NCI-H748 (cell line): ENCODE measurements at regions not wholly inside any gene's neighbourhood (a gene's known extent, or its start where the extent isn't known, plus 50 kb on each side); places are given as distances from the start of the nearest gene placed in this dataset.
A peak's percentile ranks its signal among the peaks of the same experiment; 100 is the strongest.
"Not testable (repeated sequence)": the region's sequence is repeated elsewhere in the genome, so short reads cannot be mapped to it uniquely, and the experiment has no call there.

ENCODE experiments used
- DNase-seq: peaks from one replicate; lab custom pipeline; 2025; ENCODE audit not compliant: unreplicated experiment; lab: John Stamatoyannopoulos, UW

DNA sequence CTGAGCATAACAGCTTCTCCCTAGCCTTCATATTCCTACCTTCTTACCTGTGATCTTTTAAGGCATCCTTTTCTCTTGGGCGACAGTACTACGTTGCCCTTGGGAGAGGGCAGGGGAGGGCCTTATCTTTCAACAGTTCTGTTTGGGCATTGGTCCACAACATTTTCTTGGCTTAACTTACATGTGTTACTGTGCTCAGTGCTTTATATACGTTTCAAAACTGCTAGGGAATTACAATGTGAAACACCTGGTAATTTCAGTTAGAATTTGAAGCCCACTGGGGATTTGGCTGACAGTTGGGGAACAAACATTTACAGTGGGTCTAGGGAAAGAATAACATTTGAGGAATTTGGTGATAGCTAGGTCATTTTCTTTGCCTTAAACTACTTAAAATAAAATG lies 667.1 kb downstream of the PRIM2 start:
- DNase-seq: not testable (repeated sequence)

DNA sequence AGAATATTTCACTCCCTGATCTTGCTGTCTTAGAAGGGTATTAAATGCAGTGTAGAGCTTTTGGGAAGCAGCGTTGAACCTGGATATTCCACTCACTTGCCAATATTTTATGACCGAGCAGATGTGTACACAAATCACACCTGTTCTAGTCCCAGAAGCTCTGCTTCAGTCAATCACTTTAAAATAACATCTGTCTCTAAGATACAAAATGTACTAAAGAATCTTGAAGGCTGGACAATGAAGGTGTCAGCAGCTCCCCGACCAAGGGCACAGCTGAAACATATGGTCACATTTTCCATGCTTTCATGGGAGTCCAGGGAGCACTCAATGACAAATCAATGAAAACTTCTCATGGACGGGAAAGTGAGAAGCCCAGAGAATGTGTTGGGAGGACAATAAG lies 668.3 kb downstream of the PRIM2 start:
- peak; percentile 72 for DNase-seq

DNA sequence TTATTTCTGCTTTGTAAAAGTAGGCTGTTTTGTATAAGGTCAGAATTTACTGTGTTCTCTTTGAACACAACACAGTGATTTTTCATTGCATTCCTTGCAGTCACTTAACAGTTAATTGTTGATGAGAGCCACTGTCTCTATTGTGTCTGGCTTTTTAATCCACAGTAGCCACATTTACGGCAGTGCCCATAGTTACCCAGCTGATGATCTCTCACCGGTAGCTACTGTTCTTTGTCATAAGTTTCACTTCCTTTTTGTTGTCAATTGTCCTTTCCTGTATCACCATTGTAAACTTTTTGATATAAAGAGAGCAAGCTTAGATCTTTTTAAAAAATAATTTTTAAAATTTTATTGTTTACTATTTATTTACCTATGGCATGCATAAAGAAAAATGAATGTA lies 669.2 kb downstream of the PRIM2 start:
- peak; percentile 38 for DNase-seq

DNA sequence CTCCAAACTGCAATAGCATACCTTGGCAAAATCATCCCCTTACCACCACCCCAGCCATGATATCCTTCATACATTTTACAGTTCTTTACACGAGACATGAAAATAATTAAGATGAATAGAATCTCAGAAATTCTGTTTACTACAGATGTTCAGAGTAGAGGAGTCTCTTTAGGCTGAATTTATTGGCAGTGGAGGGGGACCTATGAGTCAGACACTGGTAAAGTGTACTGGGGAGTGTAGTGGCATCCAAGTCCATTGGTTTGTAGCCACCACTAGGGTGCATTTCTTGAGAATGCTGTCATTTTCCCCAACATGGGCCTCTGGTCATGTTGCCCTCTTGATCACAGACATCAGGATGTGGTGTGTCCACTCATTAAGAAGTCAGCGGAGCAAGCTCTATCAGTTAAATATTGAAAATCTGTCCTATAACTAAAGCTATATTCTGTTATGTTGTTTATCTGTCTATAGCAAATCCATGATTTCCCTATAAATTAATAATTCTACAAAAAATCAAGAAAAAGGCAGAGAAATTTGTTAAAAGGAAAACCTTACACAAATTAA lies 672.2 kb downstream of the PRIM2 start:
- DNase-seq: not testable (repeated sequence)

DNA sequence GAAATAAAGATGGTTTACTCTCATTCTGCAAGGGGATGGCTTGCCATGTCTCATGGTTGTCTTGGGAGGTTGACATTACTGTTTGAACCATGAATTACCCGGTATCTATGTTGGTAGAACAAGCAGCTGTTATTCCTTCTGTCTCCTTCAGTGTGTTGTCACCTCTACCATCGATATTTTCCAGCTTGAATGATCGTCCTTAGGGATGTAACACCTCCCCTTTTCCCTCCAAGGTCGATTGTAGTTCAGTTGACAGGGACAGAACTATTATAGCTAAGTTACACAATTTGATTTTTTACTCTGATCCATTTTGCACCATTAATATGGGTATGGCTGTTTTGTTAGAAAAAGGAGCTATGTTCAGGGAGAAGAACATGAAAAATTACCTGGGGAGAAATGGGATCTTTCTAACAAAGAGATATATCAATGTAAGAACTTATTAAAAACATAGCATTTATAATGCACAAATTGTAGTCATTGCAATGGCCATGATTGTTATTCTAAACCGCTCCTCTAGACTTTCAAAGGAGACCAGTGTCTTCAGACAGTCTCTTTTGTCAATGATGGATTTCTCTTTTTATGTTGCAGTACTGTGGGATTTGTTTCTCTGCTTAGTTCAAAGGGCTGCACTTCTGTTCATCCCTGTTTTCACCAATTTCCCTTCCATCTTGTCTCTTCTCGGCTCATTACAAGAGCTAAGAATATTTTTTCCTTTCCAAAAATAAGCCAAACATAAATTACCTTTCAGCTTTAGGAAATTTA lies 681.6 kb downstream of the PRIM2 start:
- DNase-seq: not testable (repeated sequence)

DNA sequence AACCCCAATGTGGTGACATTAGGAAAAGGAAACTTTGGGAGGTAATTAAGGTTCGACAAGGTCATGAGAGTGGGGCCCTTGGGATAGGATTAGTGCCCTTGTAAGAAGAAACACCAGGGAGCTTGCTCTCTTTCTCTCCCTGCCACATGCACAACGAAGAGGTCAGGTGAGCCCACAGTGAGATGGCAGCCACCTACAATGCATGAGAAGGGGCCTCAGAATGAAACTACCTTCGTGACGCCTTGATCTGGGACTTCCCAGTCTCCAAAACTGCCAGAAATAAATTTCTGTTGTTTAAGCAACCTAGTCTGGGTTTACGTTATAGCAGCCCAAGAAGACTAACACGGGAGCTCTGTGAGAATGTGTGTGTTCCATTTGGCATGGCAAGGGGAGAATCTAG lies 682.8 kb downstream of the PRIM2 start:
- DNase-seq: not testable (repeated sequence)

DNA sequence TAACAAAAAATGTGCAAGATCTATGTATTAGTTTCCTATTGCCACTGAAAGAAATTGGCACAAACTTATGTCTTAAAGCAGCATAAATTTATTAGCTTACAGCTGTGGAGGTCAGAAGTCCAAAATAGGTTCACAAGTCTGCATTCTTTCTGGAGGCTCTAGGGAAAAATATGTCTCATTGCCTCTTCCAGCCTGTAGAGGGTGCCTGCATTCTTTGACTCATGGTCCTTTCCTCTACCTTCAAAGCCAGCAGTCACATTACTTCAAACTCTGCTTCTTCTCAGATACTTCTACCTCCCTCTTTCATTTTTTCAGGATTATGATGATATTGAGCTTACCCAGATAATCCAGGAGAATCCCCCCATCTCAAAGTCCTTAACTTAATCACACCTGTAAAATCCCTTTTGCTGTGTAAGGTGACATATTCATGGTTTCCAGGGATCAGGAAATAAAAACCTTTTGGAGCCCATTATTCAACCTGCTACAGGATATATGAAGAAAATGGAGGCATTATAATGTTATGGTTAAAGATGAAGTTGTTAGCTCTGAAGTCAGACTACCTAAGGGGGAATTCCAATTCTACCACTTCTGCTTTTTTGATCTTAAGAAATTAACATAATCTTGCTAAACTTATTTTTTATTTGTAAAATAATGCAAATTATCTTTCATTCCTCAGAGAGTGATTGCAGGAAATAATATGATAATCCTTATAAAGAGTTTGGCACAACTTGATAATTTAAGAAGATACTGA lies 686.2 kb downstream of the PRIM2 start:
- DNase-seq: peak; percentile 26

DNA sequence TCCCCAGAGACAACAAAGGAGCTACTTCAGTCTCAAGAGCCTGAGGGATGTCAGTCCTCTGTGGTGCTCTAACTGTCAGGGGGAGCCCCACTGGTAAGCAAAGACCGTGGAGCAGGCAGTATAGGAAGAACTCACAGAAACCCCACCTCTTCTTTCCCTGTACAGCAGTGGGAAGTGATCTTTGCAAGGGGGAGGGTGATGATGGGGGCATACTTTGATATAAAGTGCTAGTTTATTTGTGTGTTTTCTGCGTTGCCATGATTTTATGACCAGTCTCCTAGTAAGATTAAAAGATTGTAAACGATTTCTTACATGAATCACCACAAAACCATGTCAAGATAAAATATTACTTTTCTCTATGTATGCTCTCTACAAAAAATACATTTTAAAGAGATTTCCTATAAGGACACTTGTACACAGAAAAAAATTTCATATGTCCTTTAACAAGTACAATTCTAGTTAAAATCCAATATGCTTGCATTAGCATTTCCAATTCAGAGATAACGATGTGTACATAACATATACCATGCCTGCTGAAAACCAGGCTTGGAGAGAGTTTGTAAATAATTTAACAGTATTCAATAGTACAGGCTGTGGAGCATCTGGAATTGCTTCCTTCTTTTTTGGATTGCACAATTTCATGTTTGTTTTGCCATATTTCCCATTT lies 690.0 kb downstream of the PRIM2 start:
- DNase-seq: not testable (repeated sequence)

DNA sequence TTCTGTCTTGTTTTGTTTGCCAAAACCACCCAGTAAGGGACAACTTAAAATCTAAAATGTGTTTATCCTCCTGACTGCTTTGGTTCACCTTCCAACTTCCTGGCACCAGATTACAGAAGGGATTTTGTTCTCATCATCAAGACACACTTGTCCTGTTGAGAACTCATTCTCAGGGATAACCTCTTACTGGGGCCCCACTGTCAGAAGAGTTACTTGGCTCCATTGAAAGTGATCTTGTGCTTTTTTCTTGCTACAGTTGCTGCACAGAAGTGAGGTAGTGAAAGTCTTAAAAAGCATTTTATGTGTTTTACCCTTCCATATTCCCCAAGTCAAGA lies 690.5 kb downstream of the PRIM2 start:
- not testable (repeated sequence) for DNase-seq

DNA sequence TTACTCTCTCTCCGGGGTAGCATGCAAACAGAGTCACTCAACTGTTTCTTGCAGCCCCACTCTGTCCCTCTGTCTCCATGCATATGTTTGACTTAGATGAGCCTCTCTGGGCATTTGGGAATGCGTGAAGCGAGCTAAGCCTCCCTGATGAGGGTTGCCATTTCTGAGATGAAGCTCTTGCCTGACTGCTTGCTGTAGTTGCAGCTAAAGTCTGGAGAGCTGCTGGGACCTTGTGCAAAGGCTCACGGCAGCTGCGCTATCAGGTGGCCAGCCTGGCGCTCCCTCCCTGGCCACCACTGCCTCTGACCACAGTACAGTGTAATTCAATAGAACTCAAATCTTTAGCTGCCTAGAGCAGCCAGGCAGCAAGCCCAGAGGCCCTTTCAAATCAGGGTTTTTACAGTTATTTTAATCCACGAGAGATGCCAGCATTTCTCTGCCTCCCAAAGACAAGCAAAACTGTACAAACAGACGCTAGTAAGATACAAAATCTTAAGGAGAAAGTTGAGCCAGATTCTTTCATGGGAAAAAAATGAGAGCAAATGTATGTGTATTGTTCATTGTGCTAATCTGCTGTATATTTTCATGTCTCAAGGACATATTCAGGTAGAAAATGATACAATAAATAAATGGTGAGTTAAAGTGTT lies 694.6 kb downstream of the PRIM2 start:
- DNase-seq: not testable (repeated sequence)

DNA sequence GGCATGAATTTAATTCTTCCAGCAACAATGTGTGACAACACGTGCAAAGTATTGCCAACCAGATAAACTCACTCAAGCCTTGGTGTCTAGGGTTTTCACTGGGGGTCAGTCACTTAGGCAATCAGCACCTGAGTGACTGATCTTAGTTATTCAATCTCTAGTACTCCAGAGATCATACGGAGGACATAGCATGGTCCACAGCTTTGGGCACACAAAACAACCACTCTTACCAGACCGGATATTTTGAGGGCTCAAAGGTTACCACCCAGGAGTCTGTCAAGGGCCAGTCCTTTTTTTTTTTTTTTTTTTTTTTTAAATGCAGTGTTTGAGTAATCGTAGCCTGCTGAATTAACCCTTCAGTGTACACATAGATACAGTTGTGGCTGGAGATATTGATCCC lies 699.2 kb downstream of the PRIM2 start:
- DNase-seq: not testable (repeated sequence)

DNA sequence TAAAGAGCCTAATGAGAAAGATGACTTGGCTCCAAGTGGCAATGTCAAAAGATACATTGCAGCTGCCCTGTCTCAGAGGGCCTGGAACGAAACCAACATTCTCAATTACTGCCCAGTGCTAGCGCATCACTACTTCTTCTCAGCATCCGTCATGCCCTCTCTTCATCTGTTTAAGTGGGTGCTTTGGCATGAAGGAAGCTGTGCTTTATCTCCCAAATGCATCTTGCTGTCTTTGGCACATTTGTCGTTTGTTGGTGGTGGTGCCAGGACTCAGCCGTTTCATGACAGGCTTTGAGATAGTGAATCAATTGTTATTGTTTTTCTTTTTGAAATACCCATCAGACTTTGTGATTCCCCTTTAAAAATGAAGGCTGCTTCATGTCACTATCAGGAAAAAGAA lies 710.8 kb downstream of the PRIM2 start:
- DNase-seq: not testable (repeated sequence)

DNA sequence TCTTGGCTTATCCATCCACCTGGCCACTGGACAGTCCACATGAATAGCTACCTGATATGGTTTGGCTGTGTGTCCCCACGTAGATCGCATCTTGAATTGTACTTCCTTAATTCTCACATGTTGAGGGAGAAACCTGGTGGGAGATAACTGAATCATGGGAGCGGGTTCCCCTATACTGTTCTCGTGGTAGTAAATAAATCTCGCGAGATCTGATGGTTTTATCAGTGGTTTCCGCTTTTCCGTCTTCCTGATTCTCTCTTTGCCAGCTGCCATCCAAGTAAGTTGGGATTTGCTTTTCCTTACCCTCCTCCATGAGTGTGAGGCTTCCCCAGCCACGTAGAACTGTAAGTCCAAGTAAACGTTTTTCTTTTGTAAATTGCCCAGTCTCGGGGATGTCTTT lies 720.8 kb downstream of the PRIM2 start:
- DNase-seq: peak; percentile 19

DNA sequence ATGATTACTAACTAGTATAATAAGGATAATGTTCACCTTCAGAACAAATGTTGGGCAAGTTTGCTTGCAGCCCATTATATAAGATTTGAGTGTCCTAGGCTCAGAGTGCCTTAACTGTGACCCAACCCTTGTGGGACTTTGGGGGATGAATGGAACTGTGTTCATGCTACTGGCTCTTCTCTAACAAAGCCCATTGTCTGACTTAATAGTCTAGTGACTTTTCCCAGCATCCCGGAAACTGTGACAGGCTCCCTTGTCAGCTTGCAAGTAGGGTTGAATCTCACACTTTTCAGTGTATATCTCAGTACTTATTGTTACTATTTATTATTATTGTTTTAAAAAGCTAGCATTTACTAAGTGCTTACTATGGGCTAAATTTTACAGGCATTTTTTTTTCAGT lies 729.2 kb downstream of the PRIM2 start:
- DNase-seq: not testable (repeated sequence)

DNA sequence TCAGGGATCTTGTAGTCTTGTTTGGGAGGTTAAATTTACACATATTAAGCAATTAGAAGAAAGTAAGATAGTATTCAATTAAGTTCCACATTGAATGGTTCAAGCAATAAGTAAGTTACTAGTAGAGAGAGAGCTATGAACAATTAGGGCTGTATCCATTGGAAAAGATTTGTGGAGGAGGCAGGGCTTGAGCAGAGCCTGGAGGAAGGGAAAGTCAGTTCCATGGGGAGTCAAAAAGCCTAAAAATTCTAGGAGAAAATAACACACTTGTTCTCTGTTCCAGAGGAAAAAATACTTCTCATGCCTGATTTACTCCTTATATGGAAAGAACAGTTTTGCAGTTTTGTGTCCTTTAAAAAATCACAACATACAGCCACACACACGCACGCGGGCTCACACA lies 730.0 kb downstream of the PRIM2 start:
- DNase-seq: not testable (repeated sequence)

DNA sequence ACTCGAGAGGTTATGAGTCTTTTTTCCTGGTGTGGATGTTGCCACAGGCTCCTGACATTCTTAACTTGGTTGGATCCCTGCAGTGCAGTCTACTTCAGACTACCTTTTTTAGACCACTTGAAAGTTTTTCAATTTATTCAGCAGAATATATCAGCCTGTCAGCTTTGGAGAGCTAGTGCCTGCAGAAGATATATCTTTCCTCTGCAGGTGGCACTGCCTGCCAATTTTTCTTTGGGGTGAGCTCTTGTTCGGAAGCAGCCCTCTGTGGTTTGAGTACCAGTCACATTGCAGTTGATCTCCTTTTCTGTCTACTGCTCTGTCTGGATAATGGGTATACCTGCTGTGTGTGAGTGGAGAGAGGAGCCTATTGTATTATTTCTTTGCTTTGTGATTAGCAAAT lies 730.4 kb downstream of the PRIM2 start:
- DNase-seq: peak; percentile 63

DNA sequence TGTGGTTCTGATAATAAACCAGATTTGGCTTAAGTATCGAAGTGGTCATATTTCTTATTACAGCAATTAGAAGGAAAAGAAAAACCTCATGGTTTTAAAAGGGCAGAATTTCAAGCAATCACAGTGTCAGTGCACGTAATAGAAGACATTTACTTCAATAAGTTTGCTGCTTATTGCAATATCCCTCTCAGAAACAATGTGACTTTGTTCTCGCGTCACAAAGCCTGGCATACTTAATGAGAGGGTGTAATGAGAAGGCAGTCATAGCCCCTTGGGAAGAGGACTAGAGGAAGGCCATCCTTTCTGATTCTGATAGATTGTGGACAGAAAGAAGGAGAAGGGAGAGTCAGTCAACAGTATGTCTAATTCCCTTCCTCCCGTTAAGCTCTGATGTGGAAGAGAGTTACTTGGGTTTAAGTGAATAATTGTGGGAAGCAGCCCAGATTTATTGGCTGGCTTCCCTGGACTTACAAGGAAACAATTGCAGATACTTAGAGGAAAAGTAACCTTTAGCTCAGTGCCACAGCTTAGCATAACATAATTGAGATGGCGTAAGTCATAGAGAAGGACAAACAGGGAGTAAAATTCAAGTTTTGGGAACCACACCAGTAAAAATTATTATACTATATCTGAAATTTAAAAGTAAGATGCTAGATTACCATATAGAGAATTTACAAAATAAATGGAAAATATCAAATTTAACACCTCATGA lies 738.2 kb downstream of the PRIM2 start:
- not testable (repeated sequence) for DNase-seq

DNA sequence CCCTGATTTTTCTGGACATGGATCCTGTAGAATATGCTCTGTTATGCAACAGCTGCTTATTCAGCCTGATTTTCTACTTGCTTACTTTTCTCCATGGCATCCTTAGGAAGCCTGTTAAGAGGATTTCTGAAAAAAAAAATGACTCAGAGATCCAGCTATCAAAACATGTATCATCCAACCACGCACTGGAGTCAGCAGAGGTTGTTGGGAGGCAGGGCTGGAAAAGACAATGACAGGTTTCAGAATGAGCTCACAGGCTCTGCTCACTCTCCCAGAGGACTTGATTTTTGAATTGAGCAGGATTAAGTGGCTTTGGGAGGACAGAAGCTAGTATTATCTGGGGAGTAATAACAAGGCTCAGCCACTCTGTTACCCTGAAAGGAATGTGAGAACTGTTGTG lies 742.3 kb downstream of the PRIM2 start:
- not testable (repeated sequence) for DNase-seq

DNA sequence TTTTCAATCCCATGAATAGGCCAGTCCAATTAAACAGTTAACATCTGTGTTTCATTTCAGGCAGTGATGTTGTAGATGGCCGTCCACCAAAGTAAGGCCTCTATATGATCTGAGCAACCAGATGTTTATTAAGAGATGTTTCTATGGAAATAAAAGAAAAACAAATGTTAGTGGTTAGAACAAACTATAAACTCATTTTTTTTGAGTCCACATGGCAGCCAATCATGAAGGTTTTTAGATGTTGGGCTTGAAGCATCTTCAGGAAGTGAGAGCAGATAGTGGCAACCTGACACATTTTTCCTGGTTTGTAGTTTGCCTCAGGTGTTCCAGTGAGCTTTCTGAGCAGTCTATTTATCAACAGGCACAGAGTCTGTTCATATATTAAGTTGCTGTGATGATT lies 746.1 kb downstream of the PRIM2 start:
- not testable (repeated sequence) for DNase-seq

DNA sequence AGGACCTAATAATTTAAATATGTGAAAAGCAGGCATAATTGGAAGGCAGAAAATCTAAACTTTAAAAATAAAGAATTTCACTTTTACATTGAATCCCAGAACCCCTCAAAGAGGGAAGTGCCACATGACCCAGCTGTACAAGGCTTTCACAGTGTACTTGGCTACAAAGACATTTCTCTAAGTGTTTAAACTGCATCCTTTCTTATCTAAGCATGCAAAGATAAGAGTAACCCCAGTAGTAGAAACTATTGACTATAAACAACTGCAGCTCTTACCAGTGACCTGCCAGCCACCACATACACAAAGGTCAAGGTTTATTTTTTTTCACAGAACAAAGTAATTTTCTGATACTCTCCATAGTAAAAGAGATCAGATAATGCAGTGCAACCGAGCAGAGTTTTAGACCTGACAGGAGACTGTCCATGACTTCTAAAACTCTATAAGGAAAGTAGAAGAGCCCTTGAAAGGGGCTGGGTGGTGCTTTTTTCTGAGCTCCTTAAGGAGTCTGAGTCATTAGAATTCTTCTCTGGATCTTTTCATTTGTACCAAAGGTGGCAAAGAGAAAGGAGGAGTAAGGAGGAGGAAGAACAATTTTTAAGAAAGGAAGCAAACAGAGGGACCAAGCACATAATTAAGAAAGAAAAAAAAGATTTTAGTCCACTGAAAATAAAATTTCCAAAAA lies 750.6 kb downstream of the PRIM2 start:
- DNase-seq: not testable (repeated sequence)
